CD4-positive, alpha-beta T cell (primary cell): ENCODE measurements at regions not wholly inside any gene's neighbourhood (a gene's known extent, or its start where the extent isn't known, plus 50 kb on each side); places are given as distances from the start of the nearest gene placed in this dataset.

Source experiments
- ATAC-seq: fragments of 200-7000 bp; cut with Tn5 transposase; one replicate; pipeline ENCODE4 v1.10.0; 2022; ENCODE audit warnings: mild to moderate bottlenecking; ENCODE audit not compliant: poor library complexity
- CTCF ChIA-PET: fragments of 350-600 bp; sonication (Branson Sonifier 250); formaldehyde crosslinking; loops from one replicate; lab custom pipeline; 2021; ENCODE audit warnings: antibody characterized with exemption, inconsistent platforms; lab: Charles Lee
- POLR2A ChIA-PET: fragments of 350-600 bp; sonication (Branson Sonifier 250); formaldehyde crosslinking; loops from one replicate; lab custom pipeline; 2021; ENCODE audit warnings: antibody characterized with exemption, inconsistent platforms; lab: Charles Lee
- DNase-seq, 14 experiments: peaks; one replicate each; pipeline ENCODE4 v3.0.0-alpha.2; 2013 to 2020; ENCODE audit warnings: mixed read lengths in 2 of 14
- H3K27ac ChIP-seq, 2 donors: one replicate each; pipeline versions ENCODE4 v1.5.1 to v1.7.0; 2013; ENCODE audit warnings: low read length in 2 of 2, low read depth in 1 of 2, mild to moderate bottlenecking in 1 of 2
- H3K27me3 ChIP-seq, 2 experiments: 1 replicate in 1 of 2; 2 replicates in 1 of 2; pipeline versions ENCODE4 v1.6.1 to v1.7.0; 2013; ENCODE audit warnings: low read length in 2 of 2, control low read depth in 1 of 2, mild to moderate bottlenecking in 1 of 2, moderate library complexity in 1 of 2; ENCODE audit not compliant: insufficient read depth in 2 of 2, control insufficient read depth in 1 of 2
- H3K36me3 ChIP-seq: one replicate; pipeline ENCODE4 v1.6.1; 2013; ENCODE audit warnings: low read length, control low read depth; ENCODE audit not compliant: insufficient read depth
- H3K4me1 ChIP-seq: one replicate; pipeline ENCODE4 v1.6.1; 2013; ENCODE audit warnings: low read length, control low read depth; ENCODE audit not compliant: insufficient read depth
- H3K4me3 ChIP-seq: one replicate; pipeline ENCODE4 v1.5.1; 2013; ENCODE audit warnings: mild to moderate bottlenecking, low read length, moderate library complexity
- H3K9me3 ChIP-seq, 2 experiments: 1 replicate in 1 of 2; 2 replicates in 1 of 2; pipeline versions ENCODE4 v1.6.1 to v1.7.0; 2013; ENCODE audit warnings: low read length in 2 of 2, mild to moderate bottlenecking in 2 of 2, control low read depth in 1 of 2, moderate library complexity in 1 of 2; ENCODE audit not compliant: control insufficient read depth in 1 of 2, insufficient read depth in 1 of 2
- H3K27ac Mint-ChIP-seq: one replicate; pipeline ENCODE4 v1.8.0; 2020; ENCODE audit warnings: mixed read lengths
- H3K27me3 Mint-ChIP-seq: one replicate; pipeline ENCODE4 v1.8.0; 2021; ENCODE audit warnings: mixed read lengths
- H3K36me3 Mint-ChIP-seq: one replicate; pipeline ENCODE4 v1.8.0; 2021; ENCODE audit warnings: low read depth, mixed read lengths
- H3K4me1 Mint-ChIP-seq: one replicate; pipeline ENCODE4 v1.8.0; 2021; ENCODE audit warnings: low read depth, mixed read lengths
- H3K4me3 Mint-ChIP-seq: one replicate; pipeline ENCODE4 v1.8.0; 2020; ENCODE audit warnings: mild to moderate bottlenecking, mixed read lengths
- H3K9me3 Mint-ChIP-seq: one replicate; pipeline ENCODE4 v1.8.0; 2020; ENCODE audit warnings: mixed read lengths
- CTCF ChIP-seq: fragments of 200-600 bp; IDR thresholded peaks from one replicate; pipeline ENCODE4 v1.8.0; 2022; ENCODE audit warnings: antibody characterized with exemption, mild to moderate bottlenecking
- intact Hi-C, 2 experiments: fragments of 100-400 bp; cut with DNase I in 1 of 2; cut with micrococcal nuclease in 1 of 2; formaldehyde crosslinking; loops; one replicate each; pipeline versions ENCODE4 v1.15.1 to v1.9.0; 2023 to 2025; cut with DNase I, micrococcal nuclease

DNA sequence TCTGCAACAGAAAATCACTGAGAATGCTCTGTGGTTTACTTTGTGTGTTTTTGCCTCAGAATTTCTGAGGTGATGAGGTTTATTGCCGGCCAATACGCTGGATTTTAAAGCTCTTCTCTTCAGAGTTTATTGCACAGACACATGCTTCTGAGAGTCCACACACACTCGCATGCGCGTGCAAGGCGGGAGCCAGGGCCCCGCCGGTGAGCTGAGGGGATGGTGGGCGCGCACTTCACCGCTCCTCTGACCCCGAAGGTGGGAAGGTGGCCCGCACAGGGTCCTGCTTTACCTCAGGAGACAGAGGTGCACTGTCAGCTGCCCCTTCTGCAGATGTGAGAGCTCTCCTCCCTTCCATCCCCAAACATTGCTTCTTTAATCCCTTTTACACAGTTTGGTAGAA lies 158.4 kb upstream of the MAGI3 start:
- Histone ChIP-seq H3K27ac (no peak overlapping the region), H3K27me3 (peaks cover 0 to 5% of the 10 kb centered on the region in 2 experiments), H3K9me3 (no peaks in the 10 kb centered on the region), H3K4me1 (no peaks in the 10 kb centered on the region), H3K4me3 (no peak overlapping the region), H3K36me3 (no peaks in the 10 kb centered on the region)
- H3K27me3 Mint-ChIP-seq = peaks cover 5% of the 10 kb centered on the region
- CTCF ChIA-PET = no interaction called here
- no peak overlapping the region for H3K27ac Mint-ChIP-seq
- POLR2A ChIA-PET = no interaction called here
- intact Hi-C loops = no loop called here
- no peaks in the 10 kb centered on the region for H3K36me3 Mint-ChIP-seq
- no peak overlapping the region for H3K4me3 Mint-ChIP-seq
- ATAC-seq = no peak
- no peak for TF ChIP-seq CTCF
- no peaks in the 10 kb centered on the region for H3K9me3 Mint-ChIP-seq
- no peaks in the 10 kb centered on the region for H3K4me1 Mint-ChIP-seq
- no peak for DNase-seq

DNA sequence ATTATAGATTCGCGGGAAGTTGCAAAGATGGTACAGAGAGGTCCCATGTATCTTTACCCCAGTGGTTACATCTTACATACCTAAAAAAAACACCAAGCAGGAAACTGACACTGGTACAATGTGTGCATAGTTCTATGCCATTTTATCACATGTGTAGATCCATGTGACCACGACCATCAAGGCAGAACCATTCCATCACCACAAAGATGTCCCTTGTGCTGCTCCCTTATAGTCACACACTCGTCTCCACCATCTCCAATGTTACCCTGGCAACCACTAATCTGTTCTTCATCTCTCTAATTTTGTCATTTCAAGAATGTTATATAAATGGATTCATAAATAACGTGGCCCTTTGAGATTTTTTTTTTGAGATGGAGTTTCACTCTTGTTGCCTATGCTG lies 156.9 kb upstream of the MAGI3 start:
- ATAC-seq (no peak), DNase-seq (no peak)
- Mint-ChIP-seq H3K4me1 (no peaks in the 10 kb centered on the region), H3K36me3 (no peaks in the 10 kb centered on the region), H3K4me3 (no peak overlapping the region), H3K9me3 (no peaks in the 10 kb centered on the region), H3K27me3 (no peaks in the 10 kb centered on the region), H3K27ac (no peak overlapping the region)
- ChIA-PET CTCF (no interaction called here), POLR2A (no interaction called here)
- no peaks in the 10 kb centered on the region for H3K36me3 ChIP-seq
- H3K27me3 ChIP-seq = peaks cover 0 to 2% of the 10 kb centered on the region in 2 experiments
- no peaks in the 10 kb centered on the region for H3K9me3 ChIP-seq
- intact Hi-C loops = no loop called here
- TF ChIP-seq CTCF = no peak
- H3K4me3 ChIP-seq = no peak overlapping the region
- no peak overlapping the region for H3K27ac ChIP-seq
- H3K4me1 ChIP-seq = no peaks in the 10 kb centered on the region

GRCh38 chr1:113241237-113241636 lies 149.1 kb upstream of the MAGI3 start:
- intact Hi-C loops = no loop called here
- CTCF ChIA-PET = no interaction called here
- Mint-ChIP-seq H3K4me3 (no peak overlapping the region), H3K36me3 (no peaks in the 10 kb centered on the region), H3K9me3 (no peaks in the 10 kb centered on the region), H3K27ac (no peak overlapping the region), H3K4me1 (no peaks in the 10 kb centered on the region), H3K27me3 (no peaks in the 10 kb centered on the region)
- TF ChIP-seq CTCF = no peak
- no peaks in the 10 kb centered on the region for H3K36me3 ChIP-seq
- no peak for DNase-seq
- H3K4me1 ChIP-seq = no peaks in the 10 kb centered on the region
- no peaks in the 10 kb centered on the region for H3K9me3 ChIP-seq
- no peaks in the 10 kb centered on the region for H3K27me3 ChIP-seq
- ATAC-seq = no peak
- H3K27ac ChIP-seq = no peak overlapping the region
- H3K4me3 ChIP-seq = no peak overlapping the region
- POLR2A ChIA-PET = no interaction called here
